OCI-LY7 (cell line): ENCODE measurements at regions not wholly inside any gene's neighbourhood (a gene's known extent, or its start where the extent isn't known, plus 50 kb on each side); places are given as distances from the start of the nearest gene placed in this dataset.

Experiments used
- BruUV-seq: library from RNA; stranded (reverse); fragments of 400-500 nt; replicated peaks from 2 replicates; lab custom pipeline; 2021; lab: Mats Ljungman, UMichigan
- CTCF ChIA-PET: fragments of 300-600 bp; sonication (Branson Sonifier 250); formaldehyde crosslinking; loops from one replicate; lab custom pipeline; 2022; ENCODE audit warnings: antibody characterized with exemption; ENCODE audit not compliant: unreplicated experiment; lab: Charles Lee
- POLR2A ChIA-PET: fragments of 300-600 bp; sonication (Branson Sonifier 250); formaldehyde crosslinking; loops from one replicate; lab custom pipeline; 2022; ENCODE audit warnings: antibody characterized with exemption; lab: Charles Lee
- DNase-seq: peaks from one replicate; pipeline ENCODE4 v3.0.0-alpha.2; 2015; ENCODE audit warnings: low spot score
- H2AFZ ChIP-seq: fragments of 200-600 bp; sonication (generic), shearing (Covaris generic); 2 replicates; pipeline ENCODE4 v1.6.1; 2014; ENCODE audit warnings: mild to moderate bottlenecking, antibody characterized with exemption, low read length, moderate library complexity
- H3K27ac ChIP-seq: fragments of 200-600 bp; sonication (generic); 2 replicates; pipeline ENCODE4 v1.5.1; 2014; ENCODE audit warnings: mixed run types, low read depth, mild to moderate bottlenecking, moderate library complexity, low read length, inconsistent platforms; ENCODE audit not compliant: poor library complexity, severe bottlenecking
- H3K36me3 ChIP-seq: fragments of 200-600 bp; sonication (generic); 2 replicates; pipeline ENCODE4 v1.6.1; 2014; ENCODE audit warnings: mild to moderate bottlenecking, antibody characterized with exemption, low read length, moderate library complexity, mixed read lengths; ENCODE audit not compliant: insufficient read depth
- H3K4me1 ChIP-seq: fragments of 200-600 bp; sonication (generic); 2 replicates; pipeline ENCODE4 v1.5.1; 2014; ENCODE audit warnings: mild to moderate bottlenecking, low read length; ENCODE audit not compliant: insufficient read depth, poor library complexity, severe bottlenecking
- H3K4me2 ChIP-seq: fragments of 200-600 bp; sonication (generic); 2 replicates; pipeline ENCODE4 v1.6.1; 2014; ENCODE audit warnings: mild to moderate bottlenecking, low read length
- H3K4me3 ChIP-seq: fragments of 200-600 bp; sonication (generic); 2 replicates; pipeline ENCODE4 v1.5.1; 2014; ENCODE audit warnings: mild to moderate bottlenecking, low read depth, low read length; ENCODE audit not compliant: poor library complexity, severe bottlenecking
- H3K79me2 ChIP-seq: fragments of 200-600 bp; sonication (generic); 2 replicates; pipeline ENCODE4 v1.6.1; 2016; ENCODE audit warnings: low read depth, mild to moderate bottlenecking, low read length, moderate library complexity, mixed read lengths; ENCODE audit not compliant: insufficient read depth
- H3K9me2 ChIP-seq: fragments of 200-600 bp; sonication (generic); 2 replicates; pipeline ENCODE4 v1.6.1; 2016; ENCODE audit warnings: mild to moderate bottlenecking, low read length, mixed read lengths; ENCODE audit not compliant: insufficient read depth
- H3K9me3 ChIP-seq: fragments of 200-600 bp; sonication (generic); 2 replicates; pipeline ENCODE4 v1.6.1; 2014; ENCODE audit warnings: mild to moderate bottlenecking, mixed run types, low read length, mixed read lengths
- H4K20me1 ChIP-seq: fragments of 200-600 bp; sonication (generic); 2 replicates; pipeline ENCODE4 v1.6.1; 2014; ENCODE audit warnings: mild to moderate bottlenecking, antibody characterized with exemption, low read length, moderate library complexity, mixed read lengths; ENCODE audit not compliant: insufficient read depth
- EZH2phosphoT487 ChIP-seq: fragments of 200-600 bp; sonication (generic); IDR thresholded peaks from 2 replicates; pipeline ENCODE4 v1.6.1; 2018; ENCODE audit warnings: low read depth, borderline replicate concordance, mild to moderate bottlenecking, mixed run types, antibody characterized with exemption, low read length, moderate library complexity, mixed read lengths
- intact Hi-C: fragments of 100-400 bp; cut with micrococcal nuclease; formaldehyde crosslinking; loops from one replicate; pipeline ENCODE4 v1.10.0; 2022; ENCODE audit not compliant: unreplicated experiment
- TF ChIP-seq, protein P1 (sequence below): fragments of 200-600 bp; sonication (generic); conservative IDR thresholded peaks from 2 replicates; pipeline ENCODE4 v1.5.1; 2014; ENCODE audit warnings: mild to moderate bottlenecking, antibody characterized with exemption, low read length, moderate library complexity, mixed read lengths

DNA sequence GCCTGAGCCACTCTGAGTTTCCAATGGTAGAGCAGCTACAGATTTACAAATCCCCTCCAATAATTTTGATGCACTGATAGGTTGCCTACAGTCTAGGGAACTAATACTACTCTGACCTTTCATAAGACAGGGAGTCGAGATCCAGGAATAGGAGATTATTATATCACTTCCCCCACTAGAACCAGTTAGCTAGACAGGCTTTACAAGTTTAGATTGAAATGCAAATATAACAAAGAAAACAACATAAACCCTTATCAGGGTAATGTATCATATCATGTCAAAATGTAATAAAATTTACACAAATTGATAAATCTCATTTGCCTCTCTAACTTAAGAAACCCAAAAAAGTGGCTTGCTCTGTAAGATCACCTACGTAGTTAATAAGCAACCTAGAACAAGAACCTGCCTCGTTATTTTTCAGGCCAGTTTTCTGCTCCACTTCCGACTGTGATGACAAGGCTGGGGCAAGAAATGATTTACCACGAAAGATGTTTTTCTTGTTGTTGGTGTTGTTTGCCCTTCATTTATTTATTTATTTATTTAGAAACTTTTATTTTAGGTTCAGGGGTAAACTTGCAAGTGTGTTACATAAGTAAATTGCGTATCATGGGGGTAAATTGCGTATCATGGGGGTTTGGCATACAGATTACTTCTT lies 504.2 kb upstream of the ID4 start:
- no peak for DNase-seq
- Histone ChIP-seq H3K9me3 (no peaks in the 10 kb centered on the region), H3K4me3 (no peak overlapping the region), H3K79me2 (no peaks in the 10 kb centered on the region), H3K36me3 (no peaks in the 10 kb centered on the region), H3K4me1 (no peaks in the 10 kb centered on the region), H3K27ac (no peak overlapping the region), H4K20me1 (no peaks in the 10 kb centered on the region), H3K4me2 (no peak overlapping the region), H3K9me2 (no peaks in the 10 kb centered on the region), H2AFZ (no peak overlapping the region)
- BruUV-seq: no TSS peak
- intact Hi-C loops: no loop called here
- TF ChIP-seq, protein P1, sequence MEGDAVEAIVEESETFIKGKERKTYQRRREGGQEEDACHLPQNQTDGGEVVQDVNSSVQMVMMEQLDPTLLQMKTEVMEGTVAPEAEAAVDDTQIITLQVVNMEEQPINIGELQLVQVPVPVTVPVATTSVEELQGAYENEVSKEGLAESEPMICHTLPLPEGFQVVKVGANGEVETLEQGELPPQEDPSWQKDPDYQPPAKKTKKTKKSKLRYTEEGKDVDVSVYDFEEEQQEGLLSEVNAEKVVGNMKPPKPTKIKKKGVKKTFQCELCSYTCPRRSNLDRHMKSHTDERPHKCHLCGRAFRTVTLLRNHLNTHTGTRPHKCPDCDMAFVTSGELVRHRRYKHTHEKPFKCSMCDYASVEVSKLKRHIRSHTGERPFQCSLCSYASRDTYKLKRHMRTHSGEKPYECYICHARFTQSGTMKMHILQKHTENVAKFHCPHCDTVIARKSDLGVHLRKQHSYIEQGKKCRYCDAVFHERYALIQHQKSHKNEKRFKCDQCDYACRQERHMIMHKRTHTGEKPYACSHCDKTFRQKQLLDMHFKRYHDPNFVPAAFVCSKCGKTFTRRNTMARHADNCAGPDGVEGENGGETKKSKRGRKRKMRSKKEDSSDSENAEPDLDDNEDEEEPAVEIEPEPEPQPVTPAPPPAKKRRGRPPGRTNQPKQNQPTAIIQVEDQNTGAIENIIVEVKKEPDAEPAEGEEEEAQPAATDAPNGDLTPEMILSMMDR: no peak
- TF ChIP-seq EZH2phosphoT487: no peak
- POLR2A ChIA-PET: interaction anchor here (0.5 kb wide), 1 partner anchor 40 kb away, joined by 13 read pairs; no protein-coding TSS in a partner anchor
- CTCF ChIA-PET: no interaction called here

DNA sequence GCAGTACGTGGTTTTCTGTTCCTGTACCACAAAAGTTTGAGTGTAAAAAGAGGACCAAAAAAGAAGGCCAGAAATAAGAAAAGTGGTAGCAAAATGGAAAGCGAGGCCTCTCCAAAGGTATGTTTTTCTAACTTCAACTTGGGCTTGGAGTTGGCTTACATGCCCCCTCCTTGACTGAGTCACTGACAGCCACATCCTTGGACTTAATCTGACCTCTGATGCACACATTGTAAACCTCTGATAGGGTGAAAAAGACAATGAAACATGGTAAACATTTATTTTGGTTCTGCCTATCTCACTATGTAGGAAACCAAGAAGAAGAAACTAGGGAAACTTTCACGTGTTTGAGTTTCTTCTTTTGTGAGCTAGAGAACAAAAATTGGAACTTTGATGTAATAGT lies 503.2 kb upstream of the ID4 start:
- no peak overlapping the region for H2AFZ ChIP-seq
- no TSS peak for BruUV-seq
- CTCF ChIA-PET: no interaction called here

More for the DNA sequence above, 503.2 kb upstream of the ID4 start:
- POLR2A ChIA-PET: interaction anchor here (0.7 to 1.0 kb wide), 2 partner anchors 12 to 581 kb away, joined by 3 to 4 read pairs; no protein-coding TSS in a partner anchor
- H3K27ac ChIP-seq: no peak overlapping the region
- H4K20me1 ChIP-seq: no peaks in the 10 kb centered on the region
- no peaks in the 10 kb centered on the region for H3K9me2 ChIP-seq
- H3K4me1 ChIP-seq: no peaks in the 10 kb centered on the region
- H3K4me3 ChIP-seq: no peak overlapping the region
- H3K36me3 ChIP-seq: no peaks in the 10 kb centered on the region
- intact Hi-C loops: no loop called here
- no peak for DNase-seq
- TF ChIP-seq, protein P1: no peak
- no peak for TF ChIP-seq EZH2phosphoT487
- no peaks in the 10 kb centered on the region for H3K79me2 ChIP-seq
- no peak overlapping the region for H3K4me2 ChIP-seq
- no peaks in the 10 kb centered on the region for H3K9me3 ChIP-seq
